Adipocyte (in vitro differentiated cells): ENCODE measurements at regions not wholly inside any gene's neighbourhood (a gene's known extent, or its start where the extent isn't known, plus 50 kb on each side); places are given as distances from the start of the nearest gene placed in this dataset.

Experiments
- DNase-seq: peaks from one replicate; pipeline ENCODE4 v3.0.0-alpha.2; 2015; ENCODE audit warnings: low read depth
- H3K27me3 ChIP-seq: replicated peaks from 2 replicates; pipeline ENCODE4 v1.7.0; 2013; ENCODE audit warnings: mild to moderate bottlenecking, low read length, moderate library complexity; ENCODE audit not compliant: control insufficient read depth, insufficient read depth
- H3K36me3 ChIP-seq: 2 replicates; pipeline ENCODE4 v1.7.0; 2013; ENCODE audit warnings: low read length, mild to moderate bottlenecking, moderate library complexity; ENCODE audit not compliant: control insufficient read depth, insufficient read depth, severe bottlenecking
- H3K4me1 ChIP-seq: 2 replicates; pipeline ENCODE4 v1.7.0; 2013; ENCODE audit warnings: mild to moderate bottlenecking, low read length, moderate library complexity; ENCODE audit not compliant: control insufficient read depth, insufficient read depth
- H3K4me3 ChIP-seq: 2 replicates; pipeline ENCODE4 v1.7.0; 2013; ENCODE audit warnings: mild to moderate bottlenecking, low read length, moderate library complexity
- H3K9ac ChIP-seq: 2 replicates; pipeline ENCODE4 v1.7.0; 2013; ENCODE audit warnings: mild to moderate bottlenecking, low read length, moderate library complexity
- H3K9me3 ChIP-seq: 2 replicates; pipeline ENCODE4 v1.7.0; 2013; ENCODE audit warnings: mild to moderate bottlenecking, low read length, moderate library complexity; ENCODE audit not compliant: control insufficient read depth

GRCh38 chr12:124386661-124387527, 92.0 kb downstream of the RFLNA start:
- peak overlapping the region; percentile 93 for H3K9ac ChIP-seq
- no peak for DNase-seq
- H3K36me3 ChIP-seq: peaks cover 30% of the 10 kb centered on the region
- peaks cover 45% of the 10 kb centered on the region for H3K4me1 ChIP-seq
- H3K4me3 ChIP-seq: peak overlapping the region; percentile 89
- no peaks in the 10 kb centered on the region for H3K9me3 ChIP-seq
- H3K27me3 ChIP-seq: no peaks in the 10 kb centered on the region

- peak overlapping the region; percentile 79 for H3K4me3 ChIP-seq
- DNase-seq: no peak
- H3K4me1 ChIP-seq: peaks cover 45% of the 10 kb centered on the region
- H3K36me3 ChIP-seq: peaks cover 32% of the 10 kb centered on the region
- H3K9me3 ChIP-seq: no peaks in the 10 kb centered on the region
- no peaks in the 10 kb centered on the region for H3K27me3 ChIP-seq
- peak overlapping the region; percentile 72 for H3K9ac ChIP-seq
Observed at GRCh38 chr12:124386059-124386458, 91.2 kb downstream of the RFLNA start.

- H3K36me3 ChIP-seq: peaks cover 32% of the 10 kb centered on the region
- H3K9me3 ChIP-seq: no peaks in the 10 kb centered on the region
- peak; percentile 86 for DNase-seq
- H3K4me1 ChIP-seq: peaks cover 45% of the 10 kb centered on the region
- H3K27me3 ChIP-seq: no peaks in the 10 kb centered on the region
- H3K9ac ChIP-seq: peak overlapping the region; percentile 72
- H3K4me3 ChIP-seq: peak overlapping the region; percentile 79
Observed at GRCh38 chr12:124385219-124385969, 90.5 kb downstream of the RFLNA start.

DNA sequence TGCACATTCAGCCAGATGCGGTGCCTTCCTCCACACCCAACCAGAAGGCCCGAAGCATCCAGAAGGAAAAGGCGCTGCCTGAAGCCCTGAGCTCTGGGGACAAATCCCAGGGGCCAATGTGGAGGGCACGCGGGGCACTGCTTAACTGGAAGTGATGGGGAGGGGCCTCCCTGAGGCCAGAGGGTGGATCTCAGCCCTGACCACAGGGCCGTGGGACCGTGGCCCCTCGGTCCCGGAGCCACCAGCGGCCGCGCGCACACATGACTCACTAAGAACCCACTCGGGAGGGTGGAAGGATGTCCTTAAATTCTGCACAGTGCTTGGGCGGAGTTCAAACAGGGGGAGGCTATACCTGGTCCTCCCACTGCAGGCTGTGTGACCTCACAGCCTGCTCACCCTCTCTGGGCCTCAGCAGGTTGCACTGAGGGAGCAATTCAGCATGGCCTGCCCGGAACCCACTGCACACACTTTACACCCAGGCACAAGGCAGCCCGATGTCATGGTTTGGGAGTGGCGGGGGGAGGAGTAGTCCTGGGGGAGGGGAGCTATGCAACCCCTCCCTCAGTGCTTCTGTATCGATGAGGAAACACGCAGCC, 89.5 kb downstream of the RFLNA start:
- Histone ChIP-seq H3K27me3 (no peaks in the 10 kb centered on the region), H3K36me3 (peaks cover 36% of the 10 kb centered on the region), H3K4me3 (no peak overlapping the region), H3K4me1 (peaks cover 47% of the 10 kb centered on the region), H3K9me3 (no peaks in the 10 kb centered on the region), H3K9ac (no peak overlapping the region)
- DNase-seq: no peak

- H3K4me3 ChIP-seq: no peak overlapping the region
- H3K4me1 ChIP-seq: peaks cover 51% of the 10 kb centered on the region
- peaks cover 50% of the 10 kb centered on the region for H3K36me3 ChIP-seq
- H3K27me3 ChIP-seq: no peaks in the 10 kb centered on the region
- no peaks in the 10 kb centered on the region for H3K9me3 ChIP-seq
- no peak overlapping the region for H3K9ac ChIP-seq
- no peak for DNase-seq
Observed at GRCh38 chr12:124383028-124383427, 88.1 kb downstream of the RFLNA start.

DNA sequence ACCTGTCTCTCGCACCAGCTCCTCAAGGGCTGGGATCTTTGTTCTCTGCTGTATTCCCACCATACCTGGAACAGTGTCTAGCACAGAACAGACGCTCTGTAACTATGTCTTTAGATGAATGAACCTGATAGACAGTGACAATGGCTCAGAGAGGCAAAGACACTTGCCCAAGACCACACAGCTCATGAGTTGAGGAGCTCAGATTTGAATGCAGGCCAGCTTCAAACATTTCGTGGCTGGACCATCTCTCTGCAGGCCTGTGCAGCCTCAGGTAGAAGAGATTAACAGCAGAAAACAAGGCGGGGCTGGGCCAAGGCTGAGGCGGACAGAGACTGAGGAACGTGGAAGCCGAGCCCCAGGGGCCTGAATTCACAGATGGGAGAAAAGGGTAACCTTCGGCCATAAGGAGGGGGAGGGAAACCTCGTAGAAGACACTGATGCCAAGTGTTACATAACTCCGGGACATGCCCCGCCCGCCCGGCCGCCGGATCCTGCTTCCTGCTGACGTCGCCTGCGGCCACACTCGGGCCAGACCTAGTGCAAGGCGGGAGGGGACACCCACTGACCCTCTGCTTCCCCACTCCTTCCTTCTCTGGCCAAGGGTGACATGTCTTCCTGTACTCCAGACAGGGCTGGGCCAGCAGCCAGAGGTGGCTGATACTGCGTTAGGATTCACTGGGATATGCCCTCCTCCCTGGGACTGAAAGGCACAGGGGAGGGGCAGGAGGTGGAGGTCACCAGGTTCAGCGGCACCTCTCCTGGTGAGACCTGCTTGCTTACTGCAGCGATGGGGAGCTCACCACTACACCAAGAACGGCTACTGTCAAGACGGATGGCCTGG, 86.8 kb downstream of the RFLNA start:
- peak overlapping the region; percentile 55 for H3K9ac ChIP-seq
- H3K9me3 ChIP-seq: no peaks in the 10 kb centered on the region
- H3K27me3 ChIP-seq: no peaks in the 10 kb centered on the region
- peaks cover 45% of the 10 kb centered on the region for H3K4me1 ChIP-seq
- peaks cover 63% of the 10 kb centered on the region for H3K36me3 ChIP-seq
- DNase-seq: peak; percentile 34
- H3K4me3 ChIP-seq: no peak overlapping the region

DNA sequence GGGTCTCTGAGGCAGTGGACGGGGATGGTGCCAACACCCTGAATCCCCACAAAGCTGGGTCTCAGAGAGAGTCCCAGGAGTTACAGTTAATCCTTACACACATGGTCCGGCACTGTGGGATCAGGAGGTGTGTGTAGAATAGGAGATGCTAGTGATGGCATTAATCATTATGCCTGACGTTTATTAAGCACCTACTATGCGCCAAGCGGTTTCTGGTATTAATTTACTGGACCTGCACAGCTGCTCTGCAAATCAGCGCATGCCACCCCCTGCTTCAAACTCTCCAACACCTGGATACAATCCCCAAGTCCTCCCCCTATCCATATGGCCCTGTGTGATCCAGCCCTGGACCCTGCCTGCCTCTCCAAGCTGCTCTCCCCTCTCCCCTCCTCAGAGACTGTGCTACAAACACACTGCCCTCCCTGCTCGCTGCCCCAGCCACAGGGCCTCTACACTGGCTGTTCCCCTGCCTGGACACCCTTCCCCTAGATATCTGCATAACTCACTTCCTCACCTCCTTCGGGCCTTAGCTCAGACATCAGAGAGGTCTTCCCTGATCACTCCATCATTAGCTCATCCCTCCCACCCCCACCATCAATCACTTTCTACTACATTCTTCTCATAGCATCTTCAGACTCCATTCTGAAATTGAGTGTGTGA, 86.0 kb downstream of the RFLNA start:
- Histone ChIP-seq H3K9me3 (no peaks in the 10 kb centered on the region), H3K4me1 (peaks cover 39% of the 10 kb centered on the region), H3K4me3 (no peak overlapping the region), H3K9ac (peak overlapping the region; percentile 55), H3K27me3 (no peaks in the 10 kb centered on the region), H3K36me3 (peaks cover 69% of the 10 kb centered on the region)
- no peak for DNase-seq

- peaks cover 35% of the 10 kb centered on the region for H3K4me1 ChIP-seq
- no peaks in the 10 kb centered on the region for H3K9me3 ChIP-seq
- H3K27me3 ChIP-seq: no peaks in the 10 kb centered on the region
- no peak overlapping the region for H3K4me3 ChIP-seq
- DNase-seq: peak; percentile 86
- peak overlapping the region; percentile 55 for H3K9ac ChIP-seq
- H3K36me3 ChIP-seq: peaks cover 71% of the 10 kb centered on the region
Observed at GRCh38 chr12:124379938-124380754, 85.3 kb downstream of the RFLNA start.

DNA sequence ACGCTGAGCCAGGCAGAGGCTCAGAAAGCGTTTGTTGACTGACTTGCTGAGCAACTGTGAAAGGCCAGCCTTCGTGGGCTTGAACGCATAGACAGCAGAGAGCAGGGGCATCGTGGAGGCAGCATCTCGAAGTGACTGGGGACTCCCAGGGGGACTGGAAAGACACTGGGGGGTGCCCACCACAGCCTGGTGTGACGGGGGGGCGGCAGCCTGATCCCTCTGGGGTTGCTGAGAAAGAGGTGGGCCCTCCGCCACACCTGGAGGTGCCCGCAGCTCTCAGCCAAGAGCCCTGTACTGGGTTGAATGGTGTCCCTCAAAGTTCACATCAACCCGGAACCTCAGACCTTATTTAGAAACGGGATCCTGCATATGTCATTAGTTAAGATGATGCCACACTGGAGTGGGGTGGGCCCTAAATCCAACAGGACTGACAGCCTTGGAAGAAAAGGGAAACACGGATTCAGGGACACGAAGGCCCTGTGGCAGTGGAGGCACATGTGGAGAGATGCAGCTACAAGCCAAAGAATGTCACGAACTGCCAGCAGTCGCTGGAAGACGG, 84.6 kb downstream of the RFLNA start:
- Histone ChIP-seq H3K27me3 (no peaks in the 10 kb centered on the region), H3K9me3 (no peaks in the 10 kb centered on the region), H3K36me3 (peaks cover 71% of the 10 kb centered on the region), H3K4me3 (no peak overlapping the region), H3K4me1 (peaks cover 35% of the 10 kb centered on the region), H3K9ac (peak overlapping the region; percentile 55)
- DNase-seq: peak; percentile 66
